GM12878 (cell line): ENCODE measurements at regions not wholly inside any gene's neighbourhood (a gene's known extent, or its start where the extent isn't known, plus 50 kb on each side); places are given as distances from the start of the nearest gene placed in this dataset.

Experiments
- ATAC-seq: fragments of 200-7000 bp; cut with Tn5 transposase; 3 replicates; pipeline ENCODE4 v1.9.1; 2020; ENCODE audit warnings: mild to moderate bottlenecking, moderate library complexity
- BruUV-seq: library from RNA; stranded (reverse); fragments of 400-500 nt; replicated peaks from 2 replicates; lab custom pipeline; 2021; lab: Mats Ljungman, UMichigan
- CTCF ChIA-PET: fragments of 300-600 bp; sonication (Branson Sonifier 250); formaldehyde crosslinking; extraction: SDS; loops from one replicate; lab custom pipeline; 2021; ENCODE audit warnings: inconsistent platforms; lab: Yijun Ruan, JAX
- POLR2A ChIA-PET: fragments of 350-600 bp; formaldehyde crosslinking; extraction: SDS; loops from one replicate; lab custom pipeline; 2021; ENCODE audit warnings: inconsistent platforms; lab: Charles Lee
- RAD21 ChIA-PET: fragments of 300-600 bp; sonication (Branson Sonifier 250); formaldehyde crosslinking; loops from one replicate; lab custom pipeline; 2023; ENCODE audit warnings: antibody characterized with exemption; ENCODE audit not compliant: unreplicated experiment; lab: Charles Lee
- SMC1A ChIA-PET: fragments of 300-600 bp; sonication (Branson Sonifier 250); formaldehyde crosslinking; loops from one replicate; lab custom pipeline; 2023; ENCODE audit not compliant: unreplicated experiment, uncharacterized antibody; lab: Charles Lee
- DNase-seq: peaks from one replicate; pipeline ENCODE4 v3.0.0-alpha.2; 2011; ENCODE audit warnings: low read depth, low spot score
- FAIRE-seq: peaks from 3 replicates; lab custom pipeline; 2011; peaks lifted over from hg19 to GRCh38; lab: Jason Lieb, UNC
- H2AFZ ChIP-seq: 2 replicates; pipeline ENCODE4 v1.6.0; 2011; ENCODE audit warnings: low read depth, low read length, control low read depth; ENCODE audit not compliant: control insufficient read depth
- H3K27ac ChIP-seq: 2 replicates; pipeline ENCODE4 v1.5.1; 2011; ENCODE audit warnings: control low read depth; ENCODE audit not compliant: control insufficient read depth, insufficient read depth
- H3K27me3 ChIP-seq, 2 experiments: replicated peaks in 1 of 2; 2 replicates each; pipeline versions ENCODE4 v1.6.0 to v1.6.1; 2011; ENCODE audit warnings: low read length in 1 of 2; ENCODE audit not compliant: control insufficient read depth in 2 of 2, insufficient read depth in 2 of 2
- H3K36me3 ChIP-seq, 2 experiments: 2 replicates each; pipeline ENCODE4 v1.5.1; 2011; ENCODE audit warnings: low read length in 1 of 2; ENCODE audit not compliant: control insufficient read depth in 2 of 2, insufficient read depth in 2 of 2
- H3K4me1 ChIP-seq: 2 replicates; pipeline ENCODE4 v1.6.1; 2011; ENCODE audit warnings: mild to moderate bottlenecking, low read length, moderate library complexity, mixed read lengths; ENCODE audit not compliant: control insufficient read depth, insufficient read depth
- H3K4me2 ChIP-seq: 2 replicates; pipeline ENCODE4 v1.6.0; 2011; ENCODE audit warnings: control low read depth; ENCODE audit not compliant: control insufficient read depth, insufficient read depth
- H3K4me3 ChIP-seq: fragments of 200-600 bp; sonication (generic); 2 replicates; pipeline ENCODE4 v1.5.1; 2016
- H3K79me2 ChIP-seq: 2 replicates; pipeline ENCODE4 v1.6.0; 2011; ENCODE audit warnings: low read length; ENCODE audit not compliant: control insufficient read depth, insufficient read depth
- H3K9ac ChIP-seq: 2 replicates; pipeline ENCODE4 v1.8.0; 2011; ENCODE audit warnings: low read length, control low read depth, mixed read lengths; ENCODE audit not compliant: control insufficient read depth, insufficient read depth
- H3K9me3 ChIP-seq: replicated peaks from 3 replicates; pipeline ENCODE4 v1.5.1; 2011; ENCODE audit warnings: mild to moderate bottlenecking, low read length; ENCODE audit not compliant: control insufficient read depth, insufficient read depth
- H4K20me1 ChIP-seq: 2 replicates; pipeline ENCODE4 v1.6.0; 2011; ENCODE audit not compliant: control insufficient read depth, insufficient read depth
- EP300 ChIP-seq, 2 experiments: fragments of 150-350 bp in 1 of 2; IDR thresholded peaks; 2 replicates each; pipeline ENCODE4 v1.6.1; 2011 to 2012; ENCODE audit warnings: low read depth in 2 of 2, low read length in 2 of 2, borderline replicate concordance in 1 of 2, improper control_type of control experiment in 1 of 2, inconsistent platforms in 1 of 2; ENCODE audit not compliant: control insufficient read depth in 1 of 2
- FOXK2 ChIP-seq: fragments of 450-650 bp; IDR thresholded peaks from 2 replicates; pipeline ENCODE4 v1.6.1; 2017; ENCODE audit warnings: mild to moderate bottlenecking, moderate library complexity
- SUZ12 ChIP-seq: fragments of 200-600 bp; sonication (generic); IDR thresholded peaks from one replicate; pipeline ENCODE4 v1.6.1; 2018; ENCODE audit warnings: antibody characterized with exemption, mild to moderate bottlenecking; ENCODE audit not compliant: unreplicated experiment
- USF2 ChIP-seq: IDR thresholded peaks from 2 replicates; pipeline ENCODE4 v1.6.1; 2011; ENCODE audit warnings: low read depth, low read length, improper control_type of control experiment, borderline replicate concordance
- WGBS: methylation state at CpG from one replicate; pipeline ENCODE4 v1.1.6; 2016; ENCODE audit warnings: low lambda C conversion rate; ENCODE audit not compliant: insufficient replicate concordance, insufficient coverage; ENCODE audit errors: missing lambda C conversion rate; 5-methylcytosine and 5-hydroxymethylcytosine counted together
- in situ Hi-C: fragments of 300-500 bp; cut with MboI; formaldehyde crosslinking; loops from 9 replicates; pipeline ENCODE4 v1.14.3; 2018; ENCODE audit warnings: mixed read lengths
- intact Hi-C: fragments of 100-400 bp; cut with micrococcal nuclease; formaldehyde crosslinking; loops from one replicate; pipeline ENCODE4 v1.14.2; 2022; ENCODE audit not compliant: unreplicated experiment
- TF ChIP-seq, protein P1 (sequence below): fragments of 450-650 bp; IDR thresholded peaks from 2 replicates; pipeline ENCODE4 v1.6.1; 2018; ENCODE audit warnings: mild to moderate bottlenecking, low read depth, moderate library complexity; ENCODE audit not compliant: partially characterized antibody

- ChIA-PET SMC1A (interaction anchor here (1.0 kb wide), 2 partner anchors 8 to 43 kb away, joined by 3 read pairs; no protein-coding TSS in a partner anchor), RAD21 (no interaction called here), CTCF (no interaction called here), POLR2A (no interaction called here)
- TF ChIP-seq USF2: no peak
- no peak for TF ChIP-seq SUZ12
- TF ChIP-seq FOXK2: no peak
- TF ChIP-seq EP300 (IDR thresholded peaks at IDR 0.05; ENCODE audit: borderline replicate concordance in 1 of 2, control insufficient read depth in 1 of 2, low read depth in 2 of 2, low read length in 2 of 2): no peak
- TF ChIP-seq, protein P1, sequence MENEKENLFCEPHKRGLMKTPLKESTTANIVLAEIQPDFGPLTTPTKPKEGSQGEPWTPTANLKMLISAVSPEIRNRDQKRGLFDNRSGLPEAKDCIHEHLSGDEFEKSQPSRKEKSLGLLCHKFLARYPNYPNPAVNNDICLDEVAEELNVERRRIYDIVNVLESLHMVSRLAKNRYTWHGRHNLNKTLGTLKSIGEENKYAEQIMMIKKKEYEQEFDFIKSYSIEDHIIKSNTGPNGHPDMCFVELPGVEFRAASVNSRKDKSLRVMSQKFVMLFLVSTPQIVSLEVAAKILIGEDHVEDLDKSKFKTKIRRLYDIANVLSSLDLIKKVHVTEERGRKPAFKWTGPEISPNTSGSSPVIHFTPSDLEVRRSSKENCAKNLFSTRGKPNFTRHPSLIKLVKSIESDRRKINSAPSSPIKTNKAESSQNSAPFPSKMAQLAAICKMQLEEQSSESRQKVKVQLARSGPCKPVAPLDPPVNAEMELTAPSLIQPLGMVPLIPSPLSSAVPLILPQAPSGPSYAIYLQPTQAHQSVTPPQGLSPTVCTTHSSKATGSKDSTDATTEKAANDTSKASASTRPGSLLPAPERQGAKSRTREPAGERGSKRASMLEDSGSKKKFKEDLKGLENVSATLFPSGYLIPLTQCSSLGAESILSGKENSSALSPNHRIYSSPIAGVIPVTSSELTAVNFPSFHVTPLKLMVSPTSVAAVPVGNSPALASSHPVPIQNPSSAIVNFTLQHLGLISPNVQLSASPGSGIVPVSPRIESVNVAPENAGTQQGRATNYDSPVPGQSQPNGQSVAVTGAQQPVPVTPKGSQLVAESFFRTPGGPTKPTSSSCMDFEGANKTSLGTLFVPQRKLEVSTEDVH: no peak
- Histone ChIP-seq H4K20me1 (no peaks in the 10 kb centered on the region), H3K27ac (no peak overlapping the region), H3K36me3 (no peaks in the 10 kb centered on the region), H3K4me2 (no peak overlapping the region), H3K79me2 (no peaks in the 10 kb centered on the region), H2AFZ (no peak overlapping the region), H3K9ac (no peak overlapping the region), H3K27me3 (no peaks in the 10 kb centered on the region), H3K9me3 (no peaks in the 10 kb centered on the region), H3K4me1 (no peaks in the 10 kb centered on the region), H3K4me3 (no peak overlapping the region)
- BruUV-seq: no TSS peak
- in situ Hi-C loops: no loop called here
- intact Hi-C loops: no loop called here
- FAIRE-seq: no peak
- WGBS: 0% methylated on average over 1 of the region's 1 CpG
- ATAC-seq: no peak
- DNase-seq: no peak
Observed at GRCh38 chr6:140082867-140083297, 708.4 kb upstream of the CITED2 start.
